Left colon (tissue), 2 donors: ENCODE measurements at regions not wholly inside any gene's neighbourhood (a gene's known extent, or its start where the extent isn't known, plus 50 kb on each side); places are given as distances from the start of the nearest gene placed in this dataset.

Experiments used
- ATAC-seq: fragments of 200-7000 bp; cut with Tn5 transposase; one replicate; pipeline ENCODE4 v1.9.1; 2020; ENCODE audit warnings: mild to moderate bottlenecking, moderate library complexity
- DNase-seq, 2 donors: peaks; one replicate each; pipeline ENCODE4 v3.0.0-alpha.2; 2020
- intact Hi-C, 2 donors: fragments of 100-400 bp; cut with DNase I in 1 of 2; cut with micrococcal nuclease in 1 of 2; formaldehyde crosslinking; loops; one replicate each; pipeline versions ENCODE4 v1.11.2 to v1.14.0; 2022; cut with DNase I, micrococcal nuclease
- donor health status: DM: no; HTN: no; CAD: no.
- donor health status: DM: yes; HTN: yes; CAD: no.

DNA sequence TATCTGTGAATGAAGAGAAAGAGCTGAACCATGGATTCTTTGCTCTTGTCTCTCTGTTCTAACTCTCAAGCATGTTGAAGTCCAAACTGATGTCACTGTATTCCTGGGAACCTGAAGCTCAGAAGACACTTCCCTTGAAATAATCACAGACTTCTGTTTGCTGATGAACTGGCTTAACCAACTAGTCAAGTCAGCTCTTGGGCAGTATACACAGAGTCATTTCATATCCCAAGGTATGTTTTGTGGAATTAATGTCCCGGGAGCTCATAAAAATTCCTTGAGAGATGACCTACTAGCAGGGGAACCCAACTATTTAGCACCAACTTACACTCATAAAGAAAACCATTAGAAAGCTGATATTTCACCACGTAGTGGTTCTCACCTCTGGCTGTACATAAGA is 156.6 kb downstream of the NR4A2 start:
- no peak for DNase-seq
- no peak for ATAC-seq
- intact Hi-C loops, result no loop called here

DNA sequence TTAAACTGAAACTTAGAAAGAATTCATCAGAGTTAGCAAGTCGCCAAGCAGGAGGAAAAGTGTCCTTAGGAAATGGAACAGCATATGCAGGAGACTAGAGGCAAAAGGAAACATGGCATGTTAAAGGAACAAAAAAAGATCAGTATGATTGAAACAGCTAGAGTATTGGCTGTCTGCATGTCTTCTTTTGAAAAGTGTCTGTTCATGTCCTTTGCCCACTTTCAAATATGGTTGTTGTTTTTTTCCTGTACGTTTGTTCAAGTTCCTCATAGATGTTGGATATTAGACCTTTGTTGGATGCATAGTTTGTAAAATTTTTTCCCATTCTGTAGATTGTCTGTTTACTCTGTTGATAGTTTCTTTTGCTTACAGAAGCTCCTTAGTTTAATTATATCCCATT is 161.6 kb downstream of the NR4A2 start:
- no peak for ATAC-seq
- intact Hi-C loops, result no loop called here
- DNase-seq, result no peak

DNA sequence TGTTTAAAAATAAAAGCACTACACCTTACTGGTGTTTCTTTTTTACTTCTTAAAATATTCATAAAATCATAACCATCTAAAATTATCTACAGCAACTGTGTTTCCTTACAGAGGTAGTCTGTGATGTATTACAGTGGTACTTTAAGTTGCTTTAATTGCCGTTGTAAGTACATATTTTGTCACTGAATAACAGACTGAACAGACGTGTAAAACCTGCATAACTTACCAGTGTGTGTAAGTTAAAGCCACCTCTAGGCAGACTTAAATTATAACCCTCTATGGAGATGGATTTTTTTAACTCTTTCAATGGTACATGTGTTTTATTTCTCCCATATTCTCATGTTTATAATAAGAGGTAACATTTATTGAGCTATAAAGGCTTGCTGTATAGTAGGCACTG is 166.8 kb downstream of the NR4A2 start:
- ATAC-seq (peak; percentile 98), DNase-seq (no peak)
- intact Hi-C loops, result no loop called here

DNA sequence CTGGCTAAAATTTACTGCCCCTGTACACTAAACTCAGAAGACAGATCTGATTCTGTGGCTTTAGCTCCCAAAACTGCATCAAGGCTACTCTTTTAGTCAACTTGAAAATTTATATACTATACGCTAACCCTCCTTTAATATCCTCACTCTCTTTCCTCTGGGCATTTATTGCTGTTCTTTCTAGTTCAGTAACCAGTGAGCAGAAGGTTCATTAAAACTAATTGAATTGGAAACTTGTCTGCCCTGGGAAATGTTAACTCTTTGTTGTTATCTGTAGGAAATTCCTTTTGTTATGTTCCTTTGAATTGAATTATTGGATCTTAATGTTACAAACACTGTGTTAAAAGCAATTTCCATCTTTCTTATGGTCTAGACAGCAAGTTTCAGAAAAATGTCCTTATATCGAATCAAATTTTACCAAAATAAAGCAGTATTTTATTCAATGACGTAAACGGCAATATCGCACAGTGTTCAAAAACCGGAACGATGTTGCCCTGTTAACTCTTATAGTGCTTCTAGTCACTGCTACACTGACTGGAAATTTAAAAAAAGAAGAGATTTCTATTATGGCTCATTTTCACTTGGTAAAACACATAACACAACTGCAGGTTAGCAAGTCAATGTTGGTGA is 168.3 kb downstream of the NR4A2 start:
- no peak for DNase-seq
- intact Hi-C loops, result no loop called here
- ATAC-seq, result no peak

DNA sequence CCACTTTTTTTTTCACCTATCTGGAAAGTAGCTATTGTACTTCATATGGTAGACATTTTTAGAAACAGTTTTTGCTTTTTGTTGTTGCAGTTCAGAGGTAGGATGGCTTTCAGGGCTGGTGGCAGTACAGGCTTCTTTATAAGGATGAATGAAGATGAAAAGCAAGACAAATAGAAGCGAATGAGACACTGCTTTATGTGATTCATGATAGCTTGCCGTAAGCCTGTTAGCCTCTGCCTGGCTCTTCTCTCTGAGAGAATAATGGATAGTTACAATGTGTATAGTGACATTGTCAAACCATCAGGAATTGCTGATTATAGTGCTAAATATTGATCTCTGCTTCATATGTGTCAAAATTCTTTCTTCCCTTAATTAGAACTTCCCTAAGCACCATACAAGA is 173.7 kb downstream of the NR4A2 start:
- ATAC-seq (no peak), DNase-seq (no peak)
- intact Hi-C loops, result no loop called here

DNA sequence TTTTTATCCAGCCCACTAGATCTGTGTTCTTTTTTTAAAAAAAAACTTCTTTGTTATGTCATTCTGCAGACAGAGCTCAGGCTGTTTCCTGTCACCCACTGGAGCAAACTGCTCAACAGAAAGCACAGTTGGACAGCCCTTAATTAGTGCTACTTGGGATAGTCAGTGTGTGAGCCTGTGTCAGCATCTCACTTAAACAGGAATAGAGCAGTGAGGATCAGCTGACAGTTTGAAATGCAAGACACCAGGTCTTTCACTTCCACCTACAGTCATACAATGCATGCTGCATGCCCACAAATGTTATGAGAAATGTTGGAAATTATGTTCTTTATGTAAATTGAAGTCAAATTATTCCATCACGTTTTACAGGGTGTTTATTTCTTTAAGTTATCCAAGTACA is 174.9 kb downstream of the NR4A2 start:
- ATAC-seq, result peak; percentile 38
- DNase-seq, result no peak
- intact Hi-C loops, result no loop called here

DNA sequence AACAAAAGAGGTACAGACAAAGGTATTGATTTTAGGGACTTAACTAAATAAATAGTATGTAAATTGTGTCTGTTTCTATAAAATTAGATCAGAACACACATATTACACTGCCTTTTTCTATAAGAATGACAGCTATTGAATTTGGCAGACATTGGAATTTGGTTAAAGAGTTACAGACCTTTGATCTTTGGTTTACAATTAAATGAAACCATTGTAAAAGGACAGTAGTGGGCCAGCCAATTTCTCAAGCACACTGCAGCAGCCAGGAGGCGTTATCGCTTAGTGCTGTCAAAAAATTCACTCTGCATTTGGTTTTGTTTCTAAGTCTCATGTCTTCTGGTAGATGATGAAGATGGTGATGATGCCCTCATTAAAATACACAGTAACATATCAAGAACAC is 175.9 kb downstream of the NR4A2 start:
- ATAC-seq, result peak; percentile 97
- intact Hi-C loops, result no loop called here

DNA sequence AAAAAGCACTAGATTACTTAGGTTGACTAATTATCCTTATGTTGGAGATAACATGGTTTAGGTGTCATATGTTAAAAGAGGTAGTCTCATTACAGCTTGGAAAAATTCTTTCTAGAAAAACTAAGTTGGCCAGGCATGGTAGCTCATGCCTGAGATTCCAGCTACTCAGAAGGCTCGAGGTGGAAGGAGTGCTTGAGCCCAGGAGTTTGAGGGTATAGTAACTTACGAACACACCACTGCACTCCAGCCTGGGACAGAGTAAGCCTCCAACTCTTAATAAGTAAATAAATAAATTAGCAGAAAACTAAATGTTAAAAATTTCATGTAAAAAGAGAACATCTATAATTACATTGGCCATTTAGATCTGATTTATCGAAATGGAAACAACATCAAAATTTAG is 177.2 kb downstream of the NR4A2 start:
- no peak for ATAC-seq
- intact Hi-C loops, result no loop called here
- DNase-seq, result no peak

More for the DNA sequence above, 175.9 kb downstream of the NR4A2 start:
- DNase-seq, result peak; percentile 24 to 30

DNA sequence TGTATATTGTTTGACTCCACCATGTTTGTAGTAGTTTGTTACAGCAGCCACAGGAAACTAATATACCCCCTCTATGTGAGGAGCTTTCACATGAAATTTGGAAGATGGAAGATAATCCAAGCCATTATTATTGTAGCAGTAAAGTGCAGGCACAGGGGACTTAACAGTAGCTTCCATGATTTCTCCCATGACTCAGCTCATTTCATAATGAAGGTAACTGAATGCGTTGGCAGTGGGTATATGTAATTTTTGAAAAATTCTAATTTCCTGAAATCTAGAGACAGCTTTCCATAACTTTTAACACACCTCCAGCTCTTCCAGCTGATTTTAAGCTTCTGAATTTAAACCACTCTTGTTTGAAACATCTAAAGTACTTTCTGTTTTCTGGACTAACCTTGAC is 181.2 kb downstream of the NR4A2 start:
- ATAC-seq, result no peak
- no peak for DNase-seq
- intact Hi-C loops, result no loop called here

DNA sequence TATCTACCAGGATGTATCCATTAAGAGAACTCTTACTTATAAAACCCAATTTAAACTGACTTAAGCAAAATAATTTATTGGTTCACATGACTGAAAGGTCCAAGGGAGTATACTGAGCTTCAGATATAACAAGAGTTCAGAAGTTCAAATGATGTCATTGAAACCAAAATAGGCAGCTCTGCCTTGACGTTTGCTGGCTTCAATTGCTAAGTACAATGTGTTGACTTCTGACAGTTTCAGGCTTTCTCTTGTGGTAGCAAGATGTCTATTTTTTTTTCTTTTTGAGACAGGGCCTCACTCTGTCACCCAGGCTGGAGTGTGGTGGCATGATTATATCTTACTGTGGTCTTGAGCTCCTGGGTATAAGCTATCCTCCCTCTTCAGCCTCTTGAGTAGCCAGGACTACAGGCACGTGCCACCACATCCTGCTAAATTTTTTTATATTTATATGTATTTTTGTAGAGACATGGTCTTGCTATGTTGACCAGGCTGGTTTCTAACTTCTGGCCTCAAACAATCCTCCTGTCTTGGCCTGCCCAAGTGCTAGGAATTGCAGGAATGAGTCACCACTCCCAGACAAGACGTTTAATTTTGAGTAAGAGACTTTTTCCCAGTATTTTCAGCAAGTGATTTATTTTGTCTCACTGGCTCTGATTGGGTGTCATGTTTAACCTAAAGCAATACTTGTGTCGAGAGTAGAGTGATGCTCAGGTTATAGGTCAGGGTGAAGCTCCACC is 184.8 kb downstream of the NR4A2 start:
- DNase-seq, result no peak
- ATAC-seq, result no peak
- intact Hi-C loops, result no loop called here

DNA sequence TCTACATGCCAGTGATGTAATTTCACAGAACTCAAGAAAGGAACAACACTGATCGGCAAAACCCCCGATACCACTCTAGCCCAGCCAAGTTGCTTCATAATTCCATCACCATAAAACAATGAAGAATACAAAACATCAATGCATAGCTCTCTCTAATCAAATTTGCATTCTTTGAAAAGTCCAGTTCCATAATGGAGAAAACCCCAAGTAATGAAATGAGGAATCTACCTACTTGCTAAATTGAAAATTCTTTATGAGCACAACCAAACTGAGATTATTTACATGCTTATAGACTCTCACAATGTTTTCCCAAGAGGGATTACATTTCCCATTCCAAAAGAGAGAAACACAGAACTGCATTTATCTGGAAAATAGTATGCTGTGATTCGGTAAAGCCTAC is 186.5 kb downstream of the NR4A2 start:
- ATAC-seq (no peak), DNase-seq (no peak)
- intact Hi-C loops, result no loop called here

DNA sequence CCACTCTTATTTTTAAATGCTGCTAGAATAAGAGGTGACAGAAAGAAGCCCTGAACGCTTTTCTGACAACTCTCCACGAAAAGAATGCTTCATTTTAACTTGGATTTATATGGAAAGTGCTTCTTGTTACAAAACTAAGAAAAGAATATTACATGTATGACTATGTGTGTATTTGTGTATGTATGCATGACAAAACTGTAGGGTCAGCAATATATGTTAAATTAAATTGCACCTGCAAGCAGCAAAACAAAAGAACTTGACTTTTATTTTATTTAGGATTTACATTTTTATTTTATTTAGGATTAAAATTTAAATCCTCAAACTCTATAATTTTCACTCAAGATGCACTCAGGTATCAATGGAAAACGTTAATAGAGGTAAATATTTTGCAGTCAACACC is 187.1 kb downstream of the NR4A2 start:
- ATAC-seq, result no peak
- intact Hi-C loops, result no loop called here
- DNase-seq, result no peak

DNA sequence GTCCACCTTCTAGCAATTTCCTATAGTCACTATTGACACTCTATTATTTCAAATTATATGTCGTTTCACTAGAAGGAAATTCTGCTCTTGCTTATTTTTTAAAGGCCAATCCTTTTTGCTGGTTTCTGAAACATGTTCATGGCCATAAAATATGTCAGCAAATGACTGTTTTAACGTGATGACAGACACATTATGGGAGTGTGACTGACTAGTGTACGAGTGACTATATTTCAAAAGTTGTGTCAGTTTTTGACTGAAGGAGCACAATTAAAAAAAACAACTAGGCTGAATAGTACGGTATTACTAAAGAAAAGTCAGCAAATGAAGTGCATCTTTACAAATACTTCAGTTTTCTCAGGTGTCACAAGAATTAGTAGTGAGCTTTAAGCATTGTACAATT is 196.0 kb downstream of the NR4A2 start:
- no peak for DNase-seq
- no peak for ATAC-seq
- intact Hi-C loops, result no loop called here

DNA sequence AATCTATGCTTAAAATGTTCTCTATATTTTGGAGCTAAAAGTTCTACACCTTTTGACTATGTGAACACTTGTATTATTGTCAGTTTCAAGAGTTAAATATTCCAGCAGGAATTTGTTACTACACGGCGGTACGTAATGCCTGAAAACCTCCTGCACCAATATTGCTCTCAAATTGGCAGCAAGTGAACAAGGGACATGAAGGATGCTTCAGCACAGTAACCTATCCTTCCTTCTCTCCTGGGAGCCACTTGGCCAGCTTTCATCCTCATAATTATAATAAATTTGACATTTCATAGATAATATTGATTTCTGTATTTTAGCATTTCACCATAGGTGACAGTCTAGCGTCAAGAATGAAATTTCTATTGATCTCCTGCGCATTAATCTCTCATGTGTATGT is 197.6 kb downstream of the NR4A2 start:
- no peak for DNase-seq
- ATAC-seq, result no peak
- intact Hi-C loops, result no loop called here

DNA sequence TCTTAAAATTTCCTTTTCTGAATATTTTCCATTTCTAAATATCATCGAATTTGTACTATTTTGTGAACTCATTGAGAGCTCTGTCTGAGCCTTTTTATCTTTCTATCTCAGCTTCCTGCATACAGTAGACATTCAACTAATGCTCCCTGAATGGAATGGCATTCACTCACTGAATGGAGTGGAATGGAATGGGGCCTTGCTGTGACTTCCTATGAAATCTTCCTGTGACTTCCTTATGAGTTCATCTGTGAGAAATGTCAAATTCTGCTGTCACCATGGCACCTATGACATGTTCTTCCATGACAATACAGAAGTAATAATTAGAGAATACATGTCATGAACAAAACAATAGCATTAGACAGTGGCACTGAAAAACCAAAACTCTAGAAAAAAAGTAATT is 199.6 kb downstream of the NR4A2 start:
- ATAC-seq, result no peak
- intact Hi-C loops, result no loop called here

DNA sequence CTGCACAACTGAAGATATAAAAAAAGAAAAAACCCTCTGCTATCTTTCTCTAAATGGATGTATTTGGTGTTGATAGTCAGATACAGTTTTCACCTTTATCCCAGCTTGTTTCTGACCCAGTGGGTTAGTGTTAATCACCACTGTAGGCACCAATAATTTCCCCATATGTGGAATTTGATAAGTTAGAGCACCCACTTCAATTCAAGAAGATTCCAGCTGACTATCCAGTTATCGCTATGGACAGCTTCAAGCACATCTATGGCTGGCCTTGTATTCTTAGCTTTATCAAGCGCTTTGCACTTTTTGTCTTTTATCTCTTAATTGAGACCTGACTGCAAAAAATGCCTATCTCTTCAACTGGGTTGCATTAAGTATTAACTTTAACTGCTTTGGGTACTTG is 200.4 kb downstream of the NR4A2 start:
- intact Hi-C loops, result no loop called here
- ATAC-seq, result no peak
- no peak for DNase-seq

More for the DNA sequence above, 199.6 kb downstream of the NR4A2 start:
- no peak for DNase-seq

DNA sequence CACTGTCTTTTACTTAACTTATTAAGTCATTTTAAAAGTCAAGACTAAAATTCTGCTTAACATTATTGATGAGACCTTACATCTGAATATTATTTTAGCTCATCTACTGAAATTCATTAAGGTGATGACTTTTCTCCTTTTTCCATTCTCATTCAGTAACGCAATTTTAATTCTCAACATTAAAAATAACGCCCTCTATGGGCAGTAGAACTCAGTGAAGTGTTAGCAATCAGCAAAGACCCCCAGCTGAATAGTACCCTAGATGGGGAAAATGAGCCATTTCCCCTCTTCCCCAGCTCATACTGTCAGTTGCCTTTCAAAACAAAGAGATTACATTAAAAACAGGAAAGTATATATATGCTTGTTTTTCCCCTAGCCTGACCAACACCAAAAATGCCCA is 203.3 kb downstream of the NR4A2 start:
- ATAC-seq (no peak), DNase-seq (no peak)
- intact Hi-C loops, result no loop called here

DNA sequence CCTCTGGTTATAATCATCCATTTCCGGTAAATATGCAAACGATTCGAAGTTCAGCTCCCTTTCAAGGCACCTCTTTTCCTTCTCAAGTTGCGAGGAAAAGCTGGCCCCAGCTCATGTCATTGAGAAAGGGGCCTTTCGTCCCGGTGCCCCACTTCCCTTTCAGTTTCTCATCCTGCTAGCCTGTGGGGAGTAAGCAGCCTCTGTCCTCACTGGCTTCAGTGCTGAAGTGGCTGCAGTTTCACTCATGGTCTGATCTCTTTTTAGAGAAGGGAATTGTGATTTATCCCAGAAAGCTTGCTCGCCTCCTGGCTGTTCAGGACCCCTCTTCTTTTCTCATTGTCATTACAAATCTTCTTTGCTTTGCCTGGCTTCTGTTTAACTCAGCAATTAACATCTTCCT is 207.5 kb downstream of the NR4A2 start:
- DNase-seq, result no peak
- intact Hi-C loops, result no loop called here
- no peak for ATAC-seq

DNA sequence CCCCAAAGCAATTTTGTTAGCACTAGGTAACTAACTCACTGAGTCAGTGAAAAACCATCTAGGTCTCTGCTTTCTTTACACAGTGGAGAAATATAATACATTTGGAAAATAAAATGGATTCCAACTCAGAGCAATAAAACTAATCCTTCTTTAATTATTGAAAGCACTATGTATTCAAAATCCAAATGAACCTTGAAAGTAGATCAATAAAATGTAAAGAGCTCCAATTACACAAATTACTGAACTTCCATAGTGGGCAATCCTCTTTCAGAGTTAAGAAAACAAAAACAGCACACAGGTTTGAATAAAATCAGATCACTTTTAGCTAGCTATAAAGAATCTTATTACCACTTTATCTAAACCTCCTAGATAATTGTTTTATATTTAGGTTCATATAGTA is 208.1 kb downstream of the NR4A2 start:
- DNase-seq (no peak), ATAC-seq (no peak)
- intact Hi-C loops, result no loop called here

DNA sequence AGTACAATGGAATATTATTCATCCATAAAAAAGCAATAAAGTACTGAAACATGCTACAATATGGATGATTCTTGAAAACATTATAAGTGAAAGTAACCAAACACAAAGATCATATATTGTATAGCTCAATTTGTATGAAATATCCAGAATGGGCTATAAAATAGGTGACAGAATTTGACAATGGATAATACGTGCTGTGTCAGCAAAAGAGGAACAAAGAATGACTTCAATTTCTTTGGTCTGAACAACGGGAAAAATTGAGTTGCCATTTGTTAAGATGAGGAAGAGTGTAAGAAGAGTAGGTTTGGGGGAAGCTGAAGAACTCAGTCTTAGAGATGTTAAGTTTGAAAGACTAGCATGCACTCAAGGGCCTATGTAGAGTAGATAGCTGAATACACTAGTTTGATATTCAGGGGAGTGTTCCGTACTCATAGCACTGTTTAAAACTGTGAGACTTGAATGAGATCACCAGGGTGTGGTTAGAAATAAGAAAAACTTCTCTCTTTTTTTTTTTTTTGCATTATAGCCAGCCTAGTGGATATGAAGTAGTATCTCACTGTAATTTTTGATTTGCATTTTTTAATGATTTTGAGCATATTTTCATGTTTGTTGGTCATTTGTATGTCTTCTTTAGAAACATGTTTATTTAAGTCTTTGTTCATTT is 213.6 kb downstream of the NR4A2 start:
- intact Hi-C loops, result no loop called here
- ATAC-seq (no peak), DNase-seq (no peak)

DNA sequence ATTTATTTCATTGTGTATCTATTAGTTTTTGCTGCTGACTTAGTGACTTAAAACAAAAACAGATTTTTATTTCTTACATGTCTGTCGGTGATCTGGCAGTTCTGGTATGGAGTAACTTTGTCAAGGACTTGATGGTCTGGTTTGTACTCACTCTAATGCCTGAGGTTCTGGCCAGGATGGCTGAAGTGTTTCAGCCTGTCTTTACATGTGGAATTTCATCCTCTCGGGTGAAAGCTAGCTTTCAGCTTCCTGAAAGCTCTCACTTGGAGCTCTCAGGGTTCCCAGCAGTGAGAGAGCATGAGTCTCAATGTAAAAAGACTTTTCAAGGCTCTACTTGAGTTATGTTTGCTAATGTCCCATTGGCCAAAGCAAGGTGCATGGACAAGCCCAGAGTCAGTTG is 216.4 kb downstream of the NR4A2 start:
- ATAC-seq (no peak), DNase-seq (no peak)
- intact Hi-C loops, result no loop called here
